ENCODE measurements at regions not wholly inside any gene's neighbourhood (a gene's known extent, or its start where the extent isn't known, plus 50 kb on each side); places are given as distances from the start of the nearest gene placed in this dataset.

DNA sequence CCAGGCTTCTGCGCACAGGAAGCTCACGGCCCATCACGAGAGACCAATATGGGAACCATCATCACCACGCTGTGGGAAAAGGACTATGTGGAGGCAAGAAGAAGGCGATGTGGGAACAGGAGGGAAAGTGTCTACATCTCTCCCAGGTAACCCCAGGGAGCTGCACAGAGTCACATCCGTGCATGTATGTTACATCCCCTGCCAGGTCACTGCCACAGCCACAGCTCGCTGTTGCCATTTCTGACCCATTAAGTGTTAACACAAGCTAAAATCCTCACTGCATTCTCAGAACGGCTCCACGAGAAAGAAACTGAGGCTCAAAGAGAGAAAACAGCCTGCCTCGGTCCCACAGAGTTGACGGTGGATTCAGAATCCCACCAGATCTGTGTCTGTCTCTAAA is 319.1 kb downstream of the FOXL1 start:
- TF ChIP-seq, protein P1, sequence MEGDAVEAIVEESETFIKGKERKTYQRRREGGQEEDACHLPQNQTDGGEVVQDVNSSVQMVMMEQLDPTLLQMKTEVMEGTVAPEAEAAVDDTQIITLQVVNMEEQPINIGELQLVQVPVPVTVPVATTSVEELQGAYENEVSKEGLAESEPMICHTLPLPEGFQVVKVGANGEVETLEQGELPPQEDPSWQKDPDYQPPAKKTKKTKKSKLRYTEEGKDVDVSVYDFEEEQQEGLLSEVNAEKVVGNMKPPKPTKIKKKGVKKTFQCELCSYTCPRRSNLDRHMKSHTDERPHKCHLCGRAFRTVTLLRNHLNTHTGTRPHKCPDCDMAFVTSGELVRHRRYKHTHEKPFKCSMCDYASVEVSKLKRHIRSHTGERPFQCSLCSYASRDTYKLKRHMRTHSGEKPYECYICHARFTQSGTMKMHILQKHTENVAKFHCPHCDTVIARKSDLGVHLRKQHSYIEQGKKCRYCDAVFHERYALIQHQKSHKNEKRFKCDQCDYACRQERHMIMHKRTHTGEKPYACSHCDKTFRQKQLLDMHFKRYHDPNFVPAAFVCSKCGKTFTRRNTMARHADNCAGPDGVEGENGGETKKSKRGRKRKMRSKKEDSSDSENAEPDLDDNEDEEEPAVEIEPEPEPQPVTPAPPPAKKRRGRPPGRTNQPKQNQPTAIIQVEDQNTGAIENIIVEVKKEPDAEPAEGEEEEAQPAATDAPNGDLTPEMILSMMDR (IDR thresholded peaks at IDR 0.05; ENCODE audit: insufficient read depth, low read length, missing control alignments) = no peak
- ChIA-PET POLR2A (no interaction called here), CTCF (interaction anchor here (0.7 kb wide), 1 partner anchor 161 kb away, joined by 3 read pairs; no protein-coding TSS in a partner anchor)
- DNase-seq (ENCODE audit: low read depth, low spot score) = no peak
- no peak overlapping the region for H3K4me3 ChIP-seq (ENCODE audit: low read depth, low read length)

- ChIA-PET CTCF (interaction anchor here (0.7 to 1.0 kb wide), 2 partner anchors 161 to 164 kb away, joined by 3 read pairs; no protein-coding TSS in a partner anchor), POLR2A (no interaction called here)
- H3K4me3 ChIP-seq (ENCODE audit: low read depth, low read length) = no peak overlapping the region
- TF ChIP-seq, protein P1 (IDR thresholded peaks at IDR 0.05; ENCODE audit: insufficient read depth, low read length, missing control alignments) = no peak
- DNase-seq (ENCODE audit: low read depth, low spot score) = no peak
These were observed 320.0 kb downstream of the FOXL1 start for GRCh38 chr16:86898386-86898785.

- TF ChIP-seq, protein P1 (IDR thresholded peaks at IDR 0.05; ENCODE audit: insufficient read depth, low read length, missing control alignments) = no peak
- ChIA-PET CTCF (interaction anchor here (1.0 kb wide), 1 partner anchor 163 kb away, joined by 3 read pairs; no protein-coding TSS in a partner anchor), POLR2A (no interaction called here)
- no peak for DNase-seq (ENCODE audit: low read depth, low spot score)
- H3K4me3 ChIP-seq (ENCODE audit: low read depth, low read length) = no peak overlapping the region
These were observed 320.8 kb downstream of the FOXL1 start for GRCh38 chr16:86899151-86899550.

DNA sequence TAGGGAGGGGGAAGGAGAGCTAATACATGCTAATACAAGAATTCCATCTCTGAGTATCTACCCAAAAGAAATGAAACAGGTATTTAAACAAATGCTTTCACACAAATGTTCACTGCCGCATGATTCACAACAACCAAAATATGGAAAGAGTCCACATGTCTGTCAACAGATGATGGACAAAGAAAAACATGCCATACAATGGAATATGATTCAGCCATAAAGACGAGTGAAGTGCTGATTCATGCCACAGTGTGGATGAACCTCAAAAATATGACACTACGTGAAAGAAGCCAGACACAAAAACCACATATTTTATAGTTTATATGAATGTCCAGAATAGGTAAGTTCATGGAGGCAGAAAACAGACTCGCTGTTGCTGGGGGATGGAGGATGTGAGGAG is 321.4 kb downstream of the FOXL1 start:
- TF ChIP-seq, protein P1 (IDR thresholded peaks at IDR 0.05; ENCODE audit: insufficient read depth, low read length, missing control alignments) = no peak
- ChIA-PET CTCF (no interaction called here), POLR2A (no interaction called here)
- H3K4me3 ChIP-seq (ENCODE audit: low read depth, low read length) = no peak overlapping the region
- peak; percentile 24 for DNase-seq (ENCODE audit: low read depth, low spot score)

- TF ChIP-seq, protein P1 (IDR thresholded peaks at IDR 0.05; ENCODE audit: insufficient read depth, low read length, missing control alignments) = no peak
- POLR2A ChIA-PET = no interaction called here
- CTCF ChIA-PET = no interaction called here
- DNase-seq (ENCODE audit: low read depth, low spot score) = no peak
- no peak overlapping the region for H3K4me3 ChIP-seq (ENCODE audit: low read depth, low read length)
These were observed 323.1 kb downstream of the FOXL1 start for GRCh38 chr16:86901483-86901882.

DNA sequence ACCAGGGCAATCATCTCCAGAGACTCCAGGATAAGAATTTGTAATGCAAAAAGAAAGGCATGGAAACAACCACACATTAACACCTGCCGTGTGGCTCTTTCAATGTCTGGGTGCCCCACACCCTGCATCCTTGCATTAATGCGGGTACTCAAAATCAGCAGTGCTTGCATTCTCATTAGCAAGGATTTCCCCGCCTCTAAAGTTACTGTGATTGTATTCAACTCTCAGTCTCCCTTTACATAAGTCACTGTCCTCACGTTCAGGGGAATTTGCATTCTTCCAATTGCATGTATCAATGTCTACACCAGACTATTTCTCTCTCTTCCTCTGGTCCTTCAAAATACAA is 324.3 kb downstream of the FOXL1 start:
- POLR2A ChIA-PET = no interaction called here

More for the DNA sequence above, 324.3 kb downstream of the FOXL1 start:
- TF ChIP-seq, protein P1 (IDR thresholded peaks at IDR 0.05; ENCODE audit: insufficient read depth, low read length, missing control alignments) = no peak
- CTCF ChIA-PET = no interaction called here
- no peak for DNase-seq (ENCODE audit: low read depth, low spot score)
- no peak overlapping the region for H3K4me3 ChIP-seq (ENCODE audit: low read depth, low read length)
